ENCODE measurements at regions not wholly inside any gene's neighbourhood (a gene's known extent, or its start where the extent isn't known, plus 50 kb on each side); places are given as distances from the start of the nearest gene placed in this dataset.
"Not testable (repeated sequence)": the region's sequence is repeated elsewhere in the genome, so short reads cannot be mapped to it uniquely, and the experiment has no call there.

DNA sequence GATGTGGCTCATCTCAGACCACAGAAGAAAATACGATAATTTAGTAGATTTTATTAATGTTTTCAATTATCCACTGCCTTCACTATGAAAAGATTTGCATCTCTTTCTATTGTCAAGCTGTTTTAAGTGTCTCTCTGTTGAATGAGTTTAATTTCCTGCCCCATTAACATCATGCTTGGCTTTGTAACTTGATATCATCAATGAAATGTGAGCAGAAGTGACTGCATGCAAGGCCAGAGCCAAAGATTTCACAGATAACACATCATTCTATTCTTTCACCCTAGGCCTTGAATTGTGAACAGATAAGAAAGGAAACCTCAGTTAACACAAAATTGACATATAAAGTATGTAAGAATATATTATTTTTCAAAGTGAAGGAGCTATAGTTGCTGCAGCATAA, 986.4 kb upstream of the CDH18 start:
- ChIA-PET CTCF (interaction anchor here (0.5 kb wide), 1 partner anchor 1197 kb away, joined by 5 read pairs; no protein-coding TSS in a partner anchor), POLR2A (ENCODE audit: low non-redundant PET) (no interaction called here)
- DNase-seq (ENCODE audit: low spot score), result no peak
- H3K27ac ChIP-seq, result no peak overlapping the region
- TF ChIP-seq, protein P1, sequence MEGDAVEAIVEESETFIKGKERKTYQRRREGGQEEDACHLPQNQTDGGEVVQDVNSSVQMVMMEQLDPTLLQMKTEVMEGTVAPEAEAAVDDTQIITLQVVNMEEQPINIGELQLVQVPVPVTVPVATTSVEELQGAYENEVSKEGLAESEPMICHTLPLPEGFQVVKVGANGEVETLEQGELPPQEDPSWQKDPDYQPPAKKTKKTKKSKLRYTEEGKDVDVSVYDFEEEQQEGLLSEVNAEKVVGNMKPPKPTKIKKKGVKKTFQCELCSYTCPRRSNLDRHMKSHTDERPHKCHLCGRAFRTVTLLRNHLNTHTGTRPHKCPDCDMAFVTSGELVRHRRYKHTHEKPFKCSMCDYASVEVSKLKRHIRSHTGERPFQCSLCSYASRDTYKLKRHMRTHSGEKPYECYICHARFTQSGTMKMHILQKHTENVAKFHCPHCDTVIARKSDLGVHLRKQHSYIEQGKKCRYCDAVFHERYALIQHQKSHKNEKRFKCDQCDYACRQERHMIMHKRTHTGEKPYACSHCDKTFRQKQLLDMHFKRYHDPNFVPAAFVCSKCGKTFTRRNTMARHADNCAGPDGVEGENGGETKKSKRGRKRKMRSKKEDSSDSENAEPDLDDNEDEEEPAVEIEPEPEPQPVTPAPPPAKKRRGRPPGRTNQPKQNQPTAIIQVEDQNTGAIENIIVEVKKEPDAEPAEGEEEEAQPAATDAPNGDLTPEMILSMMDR (conservative IDR thresholded peaks at IDR 0.05; ENCODE audit: low read depth), result no peak

DNA sequence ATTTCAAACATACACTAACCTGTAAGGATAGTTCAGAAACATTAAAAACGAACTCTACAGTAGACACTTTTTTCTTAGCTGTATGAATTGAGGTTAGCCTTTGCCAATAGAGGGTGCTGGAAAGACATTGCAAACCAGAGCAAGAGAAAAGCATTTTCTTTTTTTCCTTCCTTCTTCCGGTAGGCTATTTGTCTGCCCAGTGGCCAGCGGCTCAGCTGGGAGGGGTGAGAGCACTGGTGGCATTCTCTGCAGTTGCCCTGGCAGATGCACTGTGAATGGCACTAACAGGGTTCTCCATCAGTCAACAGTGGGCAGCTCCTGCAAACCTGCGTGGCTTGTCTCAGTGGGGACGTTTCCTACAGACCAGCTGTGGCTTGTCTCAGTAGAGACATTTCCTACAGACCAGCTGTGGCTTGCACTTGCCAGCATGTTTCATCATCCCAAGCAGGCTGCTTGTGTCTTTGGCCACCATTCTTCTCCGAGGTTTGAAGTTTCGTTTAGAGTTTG, 984.5 kb upstream of the CDH18 start:
- TF ChIP-seq, protein P1 (conservative IDR thresholded peaks at IDR 0.05; ENCODE audit: low read depth), result peak; percentile 71
- POLR2A ChIA-PET (ENCODE audit: low non-redundant PET), result no interaction called here
- CTCF ChIA-PET, result interaction anchor here (0.6 to 0.7 kb wide), 6 partner anchors 45 to 860 kb away, joined by 3 to 4 read pairs (median 3); no protein-coding TSS in a partner anchor
- peak overlapping the region; percentile 47 for H3K27ac ChIP-seq
- peak; percentile 24 for DNase-seq (ENCODE audit: low spot score)

DNA sequence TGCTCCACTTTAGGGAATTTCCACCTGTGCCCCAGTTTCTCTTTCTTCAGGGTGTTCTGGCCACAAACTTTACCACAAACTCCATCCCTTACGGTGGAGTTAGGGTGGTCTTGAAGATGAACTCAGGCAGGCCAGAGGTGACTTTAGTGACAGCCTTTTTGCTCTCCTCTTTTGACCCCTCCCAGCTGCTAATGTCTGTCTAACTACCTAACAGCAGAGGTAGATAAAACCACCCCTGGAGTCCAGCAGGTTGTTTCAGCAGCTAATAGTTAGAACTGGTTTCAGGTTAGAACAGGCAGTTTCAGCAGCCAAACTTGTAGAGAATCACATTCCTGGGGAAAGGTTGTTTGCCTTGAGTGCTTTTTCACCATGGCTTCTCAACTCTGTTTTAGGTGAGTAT, 971.3 kb upstream of the CDH18 start:
- DNase-seq (ENCODE audit: low spot score), result no peak
- TF ChIP-seq, protein P1 (conservative IDR thresholded peaks at IDR 0.05; ENCODE audit: low read depth), result no peak
- ChIA-PET POLR2A (ENCODE audit: low non-redundant PET) (no interaction called here), CTCF (no interaction called here)
- H3K27ac ChIP-seq, result no peak overlapping the region

DNA sequence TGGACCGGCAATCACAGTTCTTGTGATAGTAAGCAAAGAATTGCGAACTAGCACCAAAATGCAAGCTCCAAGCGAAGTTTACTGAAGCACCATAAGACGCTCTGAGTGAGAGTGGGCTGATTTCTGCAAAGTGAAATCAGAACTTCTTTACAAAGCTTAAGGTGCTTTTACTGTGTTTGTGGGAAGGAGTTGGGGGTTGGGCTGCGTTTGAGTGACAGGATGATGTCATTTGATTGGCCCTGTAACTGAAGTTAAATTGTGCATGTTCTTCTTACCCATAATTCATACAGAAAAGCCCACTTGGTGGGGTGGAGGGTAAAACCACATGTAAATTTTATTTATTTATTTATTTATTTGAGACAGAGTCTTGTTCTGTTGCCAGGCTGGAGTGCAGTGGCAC, 970.6 kb upstream of the CDH18 start:
- H3K27ac ChIP-seq, result no peak overlapping the region
- TF ChIP-seq, protein P1 (conservative IDR thresholded peaks at IDR 0.05; ENCODE audit: low read depth), result no peak
- no peak for DNase-seq (ENCODE audit: low spot score)
- ChIA-PET POLR2A (ENCODE audit: low non-redundant PET) (no interaction called here), CTCF (no interaction called here)

DNA sequence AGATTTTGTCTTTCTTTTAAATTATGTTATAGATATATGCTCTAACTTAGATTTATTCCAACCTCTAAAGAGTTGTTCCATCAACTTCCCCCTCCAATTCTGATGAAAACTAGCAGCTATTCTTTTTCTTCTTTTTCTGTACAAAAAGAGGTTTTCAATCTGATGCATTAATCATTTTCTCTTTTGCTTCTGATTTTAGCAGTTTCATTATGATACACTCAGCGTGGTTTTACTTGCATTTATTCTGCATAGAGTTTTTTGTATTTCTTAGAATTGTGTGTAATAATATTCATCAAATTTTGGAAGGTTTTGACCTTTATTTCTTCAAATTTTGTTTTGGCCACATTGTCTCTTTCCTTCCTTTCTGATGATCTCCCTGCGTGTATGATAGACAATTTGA, 968.1 kb upstream of the CDH18 start:
- H3K27ac ChIP-seq, result no peak overlapping the region
- TF ChIP-seq, protein P1 (conservative IDR thresholded peaks at IDR 0.05; ENCODE audit: low read depth), result no peak
- CTCF ChIA-PET, result interaction anchor here (0.6 kb wide), 1 partner anchor 923 kb away, joined by 5 read pairs; no protein-coding TSS in a partner anchor
- DNase-seq (ENCODE audit: low spot score), result no peak
- POLR2A ChIA-PET (ENCODE audit: low non-redundant PET), result no interaction called here

DNA sequence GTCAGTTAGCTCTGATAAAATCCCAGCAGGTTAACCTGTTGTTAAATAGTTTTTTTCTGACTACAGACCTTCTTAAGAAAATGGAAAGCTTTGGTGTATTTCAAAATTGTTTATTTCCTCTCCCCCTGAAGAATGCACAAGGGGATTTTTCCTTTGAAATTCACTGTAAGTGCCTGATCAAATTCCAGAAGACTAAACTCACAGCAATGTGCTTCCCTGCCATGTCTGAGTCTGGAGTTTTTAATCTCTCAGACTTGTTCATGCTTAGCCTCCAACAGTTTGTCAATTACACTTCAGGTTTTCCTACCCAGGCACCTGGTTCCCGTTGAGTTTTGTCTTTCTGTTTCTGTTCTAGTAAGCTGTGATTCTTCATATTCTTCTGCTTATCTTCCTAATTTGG, 961.6 kb upstream of the CDH18 start:
- ChIA-PET CTCF (no interaction called here), POLR2A (ENCODE audit: low non-redundant PET) (no interaction called here)
- no peak for DNase-seq (ENCODE audit: low spot score)
- TF ChIP-seq, protein P1 (conservative IDR thresholded peaks at IDR 0.05; ENCODE audit: low read depth), result no peak
- no peak overlapping the region for H3K27ac ChIP-seq

DNA sequence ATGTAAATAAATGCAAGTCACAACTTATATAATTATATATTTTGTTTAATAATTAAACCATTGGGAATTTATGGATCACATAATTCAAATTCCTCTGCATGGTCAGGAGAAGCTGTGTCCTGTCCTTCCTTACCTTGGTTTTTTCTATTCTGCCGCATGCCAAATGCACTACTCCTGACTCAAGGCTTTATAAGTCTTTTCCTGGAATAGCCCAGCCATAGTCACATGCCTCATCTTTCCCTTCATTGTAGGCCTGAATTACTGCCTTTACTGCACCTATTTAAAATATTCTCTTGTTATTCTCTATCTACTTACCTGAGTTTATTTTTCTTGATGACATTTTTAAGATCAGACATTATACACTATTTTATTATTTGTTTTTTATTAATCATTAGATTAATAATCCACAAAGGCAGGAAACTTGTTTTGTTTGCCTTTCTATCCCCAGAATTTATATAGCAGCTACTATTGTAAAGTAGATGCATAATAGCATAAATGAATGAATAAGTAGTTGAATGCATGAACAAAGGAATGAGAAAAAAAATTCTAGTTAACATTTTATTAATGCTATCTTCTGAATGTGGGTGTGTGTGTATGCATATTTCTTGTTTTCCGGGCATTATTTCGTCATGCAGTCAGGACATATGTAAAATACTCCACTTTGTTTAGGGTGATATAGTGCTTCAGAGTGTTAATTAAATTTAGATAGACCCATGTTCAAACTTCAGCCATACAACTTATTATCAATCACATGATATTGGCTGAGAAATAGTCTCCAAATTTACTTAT, 955.4 kb upstream of the CDH18 start:
- DNase-seq (ENCODE audit: low spot score); CTCF ChIA-PET; POLR2A ChIA-PET (ENCODE audit: low non-redundant PET); H3K27ac ChIP-seq: not testable (repeated sequence)

DNA sequence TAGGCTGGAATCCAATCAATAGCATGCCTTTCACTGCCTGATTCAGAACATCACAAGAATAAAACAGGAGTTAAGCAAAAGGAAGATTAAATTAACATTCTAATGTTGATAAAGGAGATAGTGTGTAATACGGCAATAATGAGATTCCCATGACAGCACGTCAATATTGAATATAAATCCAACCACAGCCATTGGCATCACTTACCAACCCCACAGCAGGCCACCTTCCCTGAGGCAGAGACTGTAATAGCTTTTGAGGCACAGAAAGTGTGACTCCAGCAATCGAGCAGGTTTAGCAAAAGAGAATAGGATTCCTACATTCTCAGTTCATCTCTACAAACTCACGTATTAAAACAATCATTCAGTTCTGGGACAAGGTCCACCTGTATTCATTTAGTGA, 954.6 kb upstream of the CDH18 start:
- POLR2A ChIA-PET (ENCODE audit: low non-redundant PET); CTCF ChIA-PET; DNase-seq (ENCODE audit: low spot score); H3K27ac ChIP-seq: not testable (repeated sequence)

DNA sequence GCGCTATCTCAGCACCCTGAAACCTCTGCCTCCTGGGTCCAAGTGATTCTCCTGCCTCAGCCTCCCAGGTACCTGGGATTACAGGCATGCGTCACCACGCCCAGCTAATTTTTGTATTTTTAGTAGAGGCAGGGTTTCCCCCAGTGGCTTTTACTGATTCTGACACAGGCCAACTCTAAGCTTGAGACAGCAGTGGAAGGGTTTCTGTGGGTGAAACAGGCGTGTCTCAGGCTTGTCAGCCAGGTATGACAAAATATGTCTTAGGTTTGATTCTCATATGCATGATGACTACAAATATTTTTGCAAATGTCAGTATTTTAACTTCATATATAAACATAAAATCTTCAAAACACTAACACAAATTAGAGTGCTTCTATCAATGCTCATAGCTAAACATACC, 952.8 kb upstream of the CDH18 start:
- DNase-seq (ENCODE audit: low spot score); H3K27ac ChIP-seq; POLR2A ChIA-PET (ENCODE audit: low non-redundant PET); CTCF ChIA-PET: not testable (repeated sequence)

DNA sequence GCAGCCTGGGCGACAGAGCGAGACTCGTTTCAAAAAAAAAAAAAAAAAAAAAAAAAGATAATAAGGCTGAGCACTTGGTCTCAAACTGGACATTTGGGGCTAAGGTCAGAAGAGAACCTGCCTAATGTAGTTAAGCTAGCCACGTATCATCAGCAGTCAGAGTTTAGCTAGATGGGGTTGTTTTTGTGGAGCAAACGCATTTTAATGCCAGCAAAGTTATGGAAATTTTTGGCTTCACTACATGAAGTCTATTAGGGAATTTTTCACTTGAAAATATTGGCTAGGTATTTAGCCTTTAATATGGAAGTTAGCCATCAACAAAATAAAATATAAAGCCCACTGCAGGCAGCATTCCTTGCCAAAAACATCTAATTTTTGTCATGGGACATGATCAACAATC, 902.9 kb upstream of the CDH18 start:
- CTCF ChIA-PET; H3K27ac ChIP-seq; DNase-seq (ENCODE audit: low spot score); POLR2A ChIA-PET (ENCODE audit: low non-redundant PET): not testable (repeated sequence)
